Smooth muscle cell of the brain vasculature (primary cell): ENCODE measurements at regions not wholly inside any gene's neighbourhood (a gene's known extent, or its start where the extent isn't known, plus 50 kb on each side); places are given as distances from the start of the nearest gene placed in this dataset.
"Not testable (repeated sequence)": the region's sequence is repeated elsewhere in the genome, so short reads cannot be mapped to it uniquely, and the experiment has no call there.

Experiments
- DNase-seq: peaks from one replicate; pipeline ENCODE4 v3.0.0-alpha.2; 2012; ENCODE audit warnings: low read depth, low spot score

DNA sequence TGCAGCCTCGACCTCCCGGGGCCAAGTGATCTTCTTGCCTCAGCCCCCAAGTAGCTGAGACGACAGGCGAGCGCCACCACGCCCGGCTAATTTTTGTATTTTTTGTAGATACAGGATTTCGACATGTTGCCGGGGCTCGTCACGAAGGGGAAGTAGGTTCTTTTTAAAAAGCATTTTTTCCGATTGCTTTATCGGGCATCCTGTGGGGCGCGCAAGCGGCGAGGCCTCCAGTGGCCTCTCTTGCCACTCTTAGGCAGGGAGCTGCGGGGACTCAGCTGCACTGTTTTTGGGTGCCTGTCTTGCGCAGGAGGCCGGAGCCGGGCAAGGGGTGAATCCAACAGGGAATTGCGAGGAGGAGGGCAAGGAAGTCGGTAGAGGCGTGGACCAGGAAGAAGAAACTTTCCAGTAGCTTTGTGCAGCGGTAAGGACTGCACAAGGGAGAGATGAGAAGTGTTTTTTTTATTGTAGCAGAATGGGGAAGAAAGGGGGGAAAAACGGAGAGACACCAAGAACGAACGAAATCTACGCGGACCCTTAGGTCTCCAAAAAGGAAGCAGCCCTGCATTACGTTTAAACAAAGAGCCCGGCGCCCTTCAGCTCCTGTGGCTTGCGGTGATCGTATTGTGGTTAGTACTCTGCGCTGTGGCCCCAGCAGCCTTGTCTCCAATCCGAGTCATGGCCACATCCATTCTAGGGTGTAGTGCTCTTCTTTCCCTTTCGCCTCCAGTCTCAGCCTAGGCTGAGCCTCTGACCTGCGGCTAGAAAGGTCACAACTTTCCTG lies 164.8 kb downstream of the PPIAL4G start:
- no peak for DNase-seq

GRCh38 chr1:148317288-148317985 lies 165.4 kb upstream of the NBPF11 start:
- no peak for DNase-seq

DNA sequence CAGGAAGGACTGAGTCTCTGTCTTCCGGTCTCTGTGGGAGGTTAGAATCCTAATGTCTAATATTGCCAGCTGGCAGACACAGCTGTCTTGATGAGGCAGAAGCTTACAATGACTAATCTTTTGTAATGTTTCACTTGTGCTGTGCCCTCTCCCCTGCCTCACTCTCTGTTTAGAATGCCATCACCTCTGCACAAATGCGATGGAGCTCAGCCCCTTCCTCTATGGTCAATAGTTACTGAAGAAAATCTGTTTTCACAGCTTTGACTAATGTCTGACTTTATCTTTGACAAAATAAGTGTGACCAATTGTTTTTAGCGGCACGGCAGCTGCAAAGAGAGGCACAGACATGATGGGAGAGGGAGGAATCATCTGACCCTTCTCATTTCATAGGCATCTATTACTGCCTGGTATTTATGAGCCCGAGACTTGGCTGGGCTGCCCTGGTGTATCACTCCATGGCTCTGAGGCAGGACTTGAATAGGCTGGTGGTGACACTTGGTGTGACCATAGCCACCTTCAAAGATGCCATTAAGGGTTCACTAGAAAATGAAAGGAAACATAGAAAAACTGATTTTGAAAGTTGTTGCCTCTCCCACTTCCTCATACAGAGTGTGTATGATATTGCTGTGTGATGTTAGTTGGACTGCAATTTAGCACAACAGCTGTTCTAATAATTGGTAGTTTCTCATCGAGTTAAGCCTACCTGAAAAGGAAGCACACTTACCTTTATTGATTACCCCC lies 163.2 kb upstream of the NBPF11 start:
- DNase-seq = no peak

- DNase-seq = no peak
Measured at GRCh38 chr1:148310807-148311206, 158.7 kb upstream of the NBPF11 start.

DNA sequence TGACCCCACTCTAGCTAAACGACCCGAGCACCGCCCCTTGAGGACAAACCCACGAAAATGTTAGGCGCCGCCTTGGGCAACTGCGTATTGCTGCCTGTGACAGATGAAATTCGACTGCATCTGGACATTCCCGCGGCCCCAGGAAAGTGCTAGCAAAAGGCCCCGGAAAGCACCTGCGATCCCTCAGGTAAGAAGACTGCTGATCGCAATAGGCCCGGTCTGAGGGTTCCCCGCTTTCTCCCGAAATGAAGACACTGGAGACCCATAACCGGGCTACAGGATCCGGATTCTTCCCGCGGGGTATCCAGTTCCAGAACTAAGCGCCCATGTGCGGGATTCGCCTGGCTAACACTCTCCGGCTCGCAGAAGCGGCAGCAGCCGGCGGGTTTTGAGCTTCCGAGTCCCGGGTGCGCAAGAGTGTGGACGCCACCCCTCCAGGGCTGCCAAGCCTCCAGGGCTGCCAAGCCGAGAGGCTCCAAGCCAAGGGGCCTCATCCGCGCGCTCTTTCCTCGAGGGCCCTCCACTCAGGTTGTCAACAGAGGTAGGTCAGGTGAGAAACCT lies 157.9 kb upstream of the NBPF11 start:
- DNase-seq = no peak

GRCh38 chr1:148308832-148309458 lies 156.9 kb upstream of the NBPF11 start:
- DNase-seq = no peak

- no peak for DNase-seq
Measured at GRCh38 chr1:148307583-148308185, 155.6 kb upstream of the NBPF11 start.

- DNase-seq = not testable (repeated sequence)
Measured at GRCh38 chr1:148304935-148305334, 152.9 kb upstream of the NBPF11 start.

DNA sequence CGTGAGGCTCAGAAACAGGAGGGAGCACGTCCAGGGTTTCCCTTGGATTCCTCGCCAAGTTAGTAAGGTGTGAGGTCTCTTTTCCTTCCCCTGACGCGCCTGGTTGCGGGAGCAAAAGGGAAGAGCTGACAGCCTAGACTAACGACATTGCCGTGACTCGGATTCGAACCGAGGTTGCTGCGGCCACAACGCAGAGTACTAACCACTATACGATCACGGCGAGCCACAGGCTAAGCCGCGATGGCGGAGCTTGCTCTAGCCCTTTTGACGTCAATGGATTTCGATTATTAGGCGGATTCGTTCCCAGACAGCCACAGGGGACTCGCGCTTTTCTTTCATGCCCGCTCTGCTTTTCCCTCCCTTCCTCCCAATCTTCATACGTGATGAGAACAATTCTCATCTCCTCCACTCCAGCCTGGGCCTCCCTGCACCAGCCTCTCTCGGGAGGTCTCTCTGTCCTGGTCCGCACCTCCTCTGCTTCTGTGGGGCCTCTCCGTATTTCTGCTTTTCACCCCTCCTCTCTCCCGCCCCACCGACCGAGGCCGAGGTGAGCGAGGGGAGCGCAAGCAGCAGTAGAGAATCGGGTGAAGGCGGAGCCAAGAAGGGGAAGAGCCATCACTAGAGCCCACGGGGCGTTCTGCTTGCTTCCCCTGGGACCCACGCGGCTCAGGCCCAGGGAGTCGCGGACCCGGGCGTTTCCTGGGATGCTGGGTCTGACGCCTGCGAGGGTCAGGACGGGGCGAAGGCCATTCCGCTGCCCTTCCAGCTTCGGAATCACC lies 150.7 kb upstream of the NBPF11 start:
- DNase-seq = not testable (repeated sequence)

DNA sequence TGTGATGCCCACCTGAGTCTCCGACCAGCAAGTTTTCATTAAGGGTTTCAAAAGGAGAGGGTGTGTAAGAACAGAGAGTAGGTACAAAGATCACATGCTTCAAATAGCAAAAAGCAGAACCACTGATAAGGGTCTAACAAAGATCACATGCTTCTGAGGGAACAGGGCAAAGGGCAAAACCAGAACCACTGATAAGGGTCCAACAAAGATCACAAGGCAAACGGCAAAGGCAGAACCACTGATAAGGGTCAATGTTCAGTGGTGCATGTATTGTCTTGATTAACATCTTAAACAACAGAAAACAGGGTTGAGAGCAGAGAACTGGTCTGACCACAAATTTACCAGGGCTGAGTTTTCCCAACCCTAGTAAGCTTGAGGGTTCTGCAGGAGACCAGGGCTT lies 145.8 kb upstream of the NBPF11 start:
- DNase-seq = not testable (repeated sequence)

GRCh38 chr1:148296511-148296910 lies 144.4 kb upstream of the NBPF11 start:
- no peak for DNase-seq

DNA sequence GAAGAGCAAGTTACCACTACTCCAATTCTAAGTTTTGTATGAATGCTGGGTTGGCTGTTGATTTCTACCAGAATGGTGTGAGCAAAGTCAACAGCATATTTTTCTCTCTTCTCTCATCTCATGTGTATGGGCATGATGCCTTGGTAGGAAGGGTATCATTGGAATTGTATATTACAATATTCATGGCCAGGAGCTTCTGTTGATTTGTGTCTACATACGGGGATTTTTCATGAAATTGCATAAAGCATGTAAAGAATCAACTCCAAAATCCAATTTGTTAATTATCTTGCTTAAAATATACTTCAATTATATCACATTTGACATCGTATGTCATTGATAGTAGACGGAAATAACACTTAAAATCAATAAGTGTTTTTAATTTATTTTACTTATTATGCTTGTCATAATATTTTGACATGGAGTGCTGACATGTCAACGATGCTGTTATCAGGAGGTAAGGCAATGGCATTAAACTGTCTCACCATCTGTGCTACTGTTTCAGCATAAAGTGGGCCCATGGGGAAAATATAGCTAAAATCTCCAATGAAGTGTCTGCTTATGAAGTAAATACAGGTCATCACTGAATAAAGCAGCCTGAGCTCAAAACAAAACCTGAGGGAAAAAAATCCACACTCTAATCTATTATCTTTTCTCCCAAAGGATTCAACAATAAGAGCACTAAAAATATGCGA lies 142.2 kb upstream of the NBPF11 start:
- DNase-seq = no peak

DNA sequence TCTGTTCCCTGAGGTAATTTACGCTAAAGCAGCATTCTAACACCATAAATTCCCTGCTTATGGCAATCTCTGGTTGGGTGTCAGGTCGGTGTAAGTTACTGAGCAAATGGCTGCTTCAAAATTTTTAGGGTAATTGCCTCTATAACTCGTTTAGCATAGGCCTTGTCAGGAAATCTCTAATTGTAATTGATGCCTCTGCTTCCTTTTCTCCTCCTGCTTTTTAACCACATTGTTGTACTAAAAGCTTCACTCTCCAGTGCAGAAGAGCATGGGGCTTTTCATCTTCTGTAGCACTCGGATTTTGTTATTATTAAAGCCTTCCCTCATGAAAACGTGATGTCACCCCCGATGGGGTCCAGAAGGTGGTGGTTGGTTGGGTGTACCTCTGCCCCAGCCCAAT lies 141.6 kb upstream of the NBPF11 start:
- no peak for DNase-seq

DNA sequence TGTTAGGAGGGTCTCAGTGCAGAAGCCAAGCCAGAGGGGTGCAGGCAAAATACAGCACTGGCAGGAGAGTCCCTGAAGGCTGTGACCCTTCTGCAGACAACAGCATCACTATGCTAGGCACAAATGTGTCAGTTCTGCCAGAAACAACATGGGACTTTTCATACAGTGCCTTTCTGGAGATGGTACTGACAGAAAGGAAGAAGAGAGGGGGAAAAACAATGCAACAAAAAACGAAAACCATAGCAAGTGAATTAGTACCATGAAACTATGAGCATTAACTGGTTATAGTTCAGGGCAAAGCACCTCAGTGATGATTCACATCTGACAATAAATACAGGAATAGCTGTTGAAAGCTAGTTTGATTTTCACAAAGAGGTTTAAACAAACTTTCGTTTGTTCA lies 140.8 kb upstream of the NBPF11 start:
- no peak for DNase-seq

- no peak for DNase-seq
Measured at GRCh38 chr1:148290881-148291280, 138.8 kb upstream of the NBPF11 start.

GRCh38 chr1:148289647-148290046 lies 137.6 kb upstream of the NBPF11 start:
- no peak for DNase-seq

DNA sequence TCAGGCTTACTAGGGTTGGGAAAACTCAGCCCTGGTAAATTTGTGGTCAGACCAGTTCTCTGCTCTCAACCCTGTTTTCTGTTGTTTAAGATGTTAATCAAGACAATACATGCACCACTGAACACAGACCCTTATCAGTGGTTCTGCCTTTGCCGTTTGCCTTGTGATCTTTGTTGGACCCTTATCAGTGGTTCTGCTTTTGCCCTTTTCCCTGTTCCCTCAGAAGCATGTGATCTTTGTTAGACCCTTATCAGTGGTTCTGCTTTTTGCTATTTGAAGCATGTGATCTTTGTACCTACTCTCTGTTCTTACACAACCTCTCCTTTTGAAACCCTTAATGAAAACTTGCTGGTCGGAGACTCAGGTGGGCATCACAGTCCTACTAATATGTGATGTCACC lies 133.9 kb upstream of the NBPF11 start:
- not testable (repeated sequence) for DNase-seq

GRCh38 chr1:148280831-148281572 lies 128.9 kb upstream of the NBPF11 start:
- DNase-seq = not testable (repeated sequence)

DNA sequence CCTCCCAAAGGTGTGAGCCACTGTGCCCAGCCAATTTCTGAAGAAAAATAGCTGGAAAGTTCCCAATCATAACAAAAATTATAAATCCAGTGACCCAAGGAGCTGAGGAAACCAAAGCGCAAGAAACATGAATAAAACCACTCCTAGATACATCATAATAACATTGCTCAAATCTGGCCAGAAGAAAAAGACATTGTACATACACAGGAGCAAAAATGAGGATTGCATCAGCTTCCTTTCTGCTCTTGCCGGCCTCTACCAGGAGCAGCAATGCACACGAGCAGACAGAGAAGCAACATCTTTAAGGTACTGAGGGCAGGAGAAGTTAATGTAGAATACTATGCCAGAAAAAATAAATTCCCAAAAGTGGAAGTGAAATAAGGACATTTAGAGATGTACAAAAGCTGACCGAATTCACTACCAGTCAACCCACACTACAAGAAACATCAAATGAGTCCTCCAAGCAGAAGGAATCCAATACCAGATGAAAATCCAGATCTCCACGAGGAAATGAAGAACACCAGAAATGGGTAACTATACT lies 127.0 kb upstream of the NBPF11 start:
- not testable (repeated sequence) for DNase-seq
